ENCODE measurements at regions not wholly inside any gene's neighbourhood (a gene's known extent, or its start where the extent isn't known, plus 50 kb on each side); places are given as distances from the start of the nearest gene placed in this dataset.
"Not testable (repeated sequence)": the region's sequence is repeated elsewhere in the genome, so short reads cannot be mapped to it uniquely, and the experiment has no call there.

DNA sequence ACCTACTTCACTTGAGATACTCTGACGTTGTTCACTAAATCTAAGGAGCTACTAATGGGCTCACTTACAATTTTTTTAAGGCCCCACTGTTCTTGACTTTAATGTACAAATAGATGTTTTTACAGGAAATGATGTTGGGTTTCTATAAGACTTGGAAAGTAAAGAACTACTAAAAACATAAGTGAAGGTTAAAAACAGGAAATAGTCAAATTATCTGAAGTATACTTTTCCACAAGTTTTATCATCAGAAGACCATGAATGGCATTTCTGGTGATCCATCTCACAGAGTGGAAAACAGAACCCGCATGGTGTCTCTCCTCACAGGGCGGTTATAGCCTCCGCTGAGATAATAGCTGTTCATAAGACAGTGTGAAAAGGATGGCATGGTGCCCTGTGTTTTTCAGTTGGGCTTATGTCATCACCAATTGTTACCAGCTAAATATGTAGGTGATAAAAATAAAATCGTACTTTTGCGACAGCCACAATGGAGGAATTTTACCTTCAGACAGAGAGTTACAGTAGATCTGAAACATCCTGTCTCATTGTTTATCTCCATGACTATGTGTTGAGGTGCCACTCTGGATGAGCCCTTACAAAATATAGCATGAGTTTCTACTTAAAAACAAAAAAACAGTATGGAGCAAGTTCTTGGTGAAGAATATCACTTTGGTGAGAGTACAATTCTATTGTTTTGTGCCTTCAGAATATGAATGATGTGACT lies 462.4 kb downstream of the RAP2B start:
- DNase-seq: no peak

GRCh38 chr3:153625506-153625905 lies 463.5 kb downstream of the RAP2B start:
- no peak for DNase-seq

- DNase-seq: no peak
Measured at GRCh38 chr3:153626158-153626557, 464.1 kb downstream of the RAP2B start.

DNA sequence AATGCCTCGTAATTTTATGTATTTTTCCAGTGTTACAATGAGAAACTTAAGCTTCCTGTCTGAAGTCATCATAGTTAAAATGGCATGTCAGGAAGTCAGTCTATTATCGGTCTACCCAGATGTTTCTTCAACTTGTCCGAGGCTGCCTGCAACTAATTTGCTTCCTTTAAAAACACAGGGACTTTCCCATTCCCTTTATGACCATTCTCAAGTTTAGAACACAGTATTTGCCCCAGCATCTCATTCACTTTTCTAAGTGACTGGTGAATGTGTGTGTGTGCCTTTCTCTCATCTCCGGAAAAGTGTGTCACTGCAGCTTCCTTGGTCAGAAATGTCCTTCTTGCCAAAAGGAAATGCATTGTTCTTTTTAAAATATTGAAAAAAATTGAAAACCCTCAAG lies 466.6 kb downstream of the RAP2B start:
- no peak for DNase-seq

DNA sequence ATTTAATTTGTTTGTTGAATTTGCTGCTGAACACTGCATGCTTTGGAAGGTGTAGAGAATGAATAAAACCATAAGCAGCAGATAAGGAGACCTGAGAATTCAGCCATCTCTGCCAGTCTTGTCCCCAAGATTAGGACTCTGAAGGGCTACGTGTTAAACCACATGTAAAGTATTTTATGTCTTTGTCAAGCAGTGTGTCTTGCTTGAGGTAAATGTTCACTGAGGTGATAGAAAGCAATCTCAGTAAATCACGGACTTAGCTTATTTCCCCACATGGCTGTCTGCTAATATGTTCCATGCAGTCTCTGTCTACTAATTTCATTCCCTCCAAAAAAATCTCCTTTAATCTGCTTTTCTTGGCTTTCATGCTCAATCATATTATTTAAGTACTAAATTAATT lies 467.1 kb downstream of the RAP2B start:
- no peak for DNase-seq

DNA sequence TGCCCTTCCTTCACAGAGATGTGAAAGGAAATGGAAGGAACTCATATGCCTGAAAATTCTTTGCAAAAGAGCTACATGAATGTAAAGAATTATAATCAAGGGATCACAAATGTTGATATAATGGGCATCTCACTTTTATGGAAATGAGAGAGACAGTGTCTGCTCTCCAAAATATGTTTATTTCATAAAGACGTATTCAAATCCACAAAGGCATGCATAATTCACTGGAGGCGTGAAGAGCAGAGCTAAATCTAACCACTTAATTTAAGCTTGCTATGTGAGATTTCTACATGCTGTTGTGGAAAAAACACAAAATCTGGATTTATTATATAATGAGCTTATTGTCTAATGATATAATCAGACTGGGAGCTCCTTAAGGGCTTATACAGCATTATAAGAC lies 469.1 kb downstream of the RAP2B start:
- DNase-seq: no peak

- no peak for DNase-seq
Measured at GRCh38 chr3:153631664-153632063, 469.6 kb downstream of the RAP2B start.

DNA sequence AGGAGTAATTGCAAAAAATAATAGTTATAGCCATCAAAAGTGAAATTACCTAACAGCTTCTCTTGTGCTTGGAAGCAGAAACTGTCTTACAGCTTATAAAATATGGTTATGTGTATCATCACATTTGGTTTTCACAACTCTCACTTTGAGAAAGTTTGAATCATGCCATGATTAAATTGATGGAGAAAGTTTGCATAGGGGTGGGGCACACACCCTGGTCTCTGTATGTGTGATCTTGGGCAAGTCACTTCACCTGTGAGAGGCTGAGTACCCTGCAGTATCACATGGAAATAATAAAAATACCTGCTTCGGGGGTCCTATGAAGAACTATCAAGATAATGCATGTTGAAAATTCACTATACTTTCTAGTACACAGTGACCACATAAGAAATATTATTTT lies 471.4 kb downstream of the RAP2B start:
- no peak for DNase-seq

DNA sequence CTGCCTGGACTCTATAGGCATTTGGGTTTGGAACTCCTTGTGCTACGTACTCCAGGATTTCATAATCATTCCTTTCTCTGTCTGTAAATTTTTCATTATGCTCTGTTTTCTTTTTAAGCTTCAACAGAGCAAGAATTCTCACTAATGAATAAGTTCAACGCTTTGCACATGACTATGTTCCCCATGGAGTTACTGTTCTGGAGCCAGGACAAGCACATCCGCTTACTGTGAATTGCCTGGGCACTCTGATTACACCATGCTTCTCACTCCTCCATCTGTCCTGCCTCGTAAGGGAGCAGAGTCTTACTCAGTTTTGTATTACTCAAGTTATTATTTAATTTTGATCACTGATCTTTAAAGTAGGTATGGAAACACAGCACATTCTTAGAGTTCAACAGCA lies 472.7 kb downstream of the RAP2B start:
- DNase-seq: no peak

- DNase-seq: no peak
Measured at GRCh38 chr3:153639631-153640030, 477.6 kb downstream of the RAP2B start.

DNA sequence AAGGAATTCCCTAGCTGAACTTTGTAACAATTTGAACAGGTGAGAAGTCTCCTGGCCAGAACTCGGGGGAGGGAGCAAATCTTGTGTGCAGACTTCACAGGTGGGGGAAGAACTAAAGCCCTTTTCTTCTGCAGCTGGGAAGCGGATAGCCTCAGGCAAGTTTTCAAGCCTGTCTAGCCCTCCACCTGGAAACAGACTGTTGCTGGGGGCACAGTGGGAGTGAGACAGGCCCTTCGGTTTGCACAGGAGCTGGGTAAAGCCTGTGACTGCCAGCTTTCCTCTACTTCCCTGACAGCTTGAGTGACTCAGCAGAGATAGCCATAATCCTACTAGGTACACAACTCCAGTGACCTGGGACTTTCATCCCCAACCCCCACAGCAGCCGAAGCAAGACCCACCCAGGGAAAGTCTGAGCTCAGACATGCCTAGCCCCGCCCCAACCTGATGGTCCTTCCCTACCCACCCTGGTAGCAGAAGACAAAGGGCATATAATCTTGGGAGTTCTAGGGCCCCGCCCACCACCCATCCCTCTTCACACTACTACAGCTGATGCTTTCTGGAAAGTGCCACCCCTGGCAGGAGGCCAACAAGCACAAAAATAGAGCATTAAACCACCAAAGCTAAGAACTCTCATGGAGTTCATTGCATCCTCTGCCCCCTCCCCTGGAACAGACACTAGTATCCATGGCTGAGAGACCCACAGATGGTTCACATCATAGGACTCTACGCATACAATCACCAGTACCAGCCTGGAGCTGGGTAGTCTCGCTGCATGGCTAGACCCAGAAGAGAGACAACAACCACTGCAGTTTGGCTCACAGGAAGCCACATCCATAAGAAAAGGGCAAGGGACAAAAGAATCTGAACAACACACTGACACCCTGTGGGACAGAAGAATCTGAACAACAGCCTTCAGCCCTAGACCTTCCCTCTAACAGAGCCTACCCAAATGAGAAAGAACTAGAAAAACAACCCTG lies 479.0 kb downstream of the RAP2B start:
- no peak for DNase-seq

DNA sequence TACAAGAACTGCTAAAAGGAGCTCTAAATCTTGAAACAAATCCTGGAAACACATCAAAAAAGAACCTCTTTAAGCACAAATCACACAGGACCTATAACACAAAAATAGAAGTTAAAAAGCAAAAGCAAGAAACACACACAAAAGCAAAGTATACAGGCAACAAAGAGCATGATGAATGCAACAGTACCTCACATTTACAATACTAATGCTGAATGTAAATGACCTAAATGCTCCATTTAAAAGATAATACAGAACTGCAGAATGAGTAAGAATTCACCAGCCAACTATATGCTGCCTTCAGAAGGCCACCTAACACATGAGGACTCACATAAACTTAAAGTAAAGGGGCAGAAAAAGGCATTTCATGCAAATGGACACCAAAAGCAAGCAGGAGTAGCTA lies 478.6 kb upstream of the ARHGEF26 start:
- DNase-seq: not testable (repeated sequence)

GRCh38 chr3:153643471-153643870 lies 477.7 kb upstream of the ARHGEF26 start:
- DNase-seq: not testable (repeated sequence)

- DNase-seq: no peak
Measured at GRCh38 chr3:153649286-153649839, 471.8 kb upstream of the ARHGEF26 start.

- no peak for DNase-seq
Measured at GRCh38 chr3:153652076-153652475, 469.1 kb upstream of the ARHGEF26 start.

DNA sequence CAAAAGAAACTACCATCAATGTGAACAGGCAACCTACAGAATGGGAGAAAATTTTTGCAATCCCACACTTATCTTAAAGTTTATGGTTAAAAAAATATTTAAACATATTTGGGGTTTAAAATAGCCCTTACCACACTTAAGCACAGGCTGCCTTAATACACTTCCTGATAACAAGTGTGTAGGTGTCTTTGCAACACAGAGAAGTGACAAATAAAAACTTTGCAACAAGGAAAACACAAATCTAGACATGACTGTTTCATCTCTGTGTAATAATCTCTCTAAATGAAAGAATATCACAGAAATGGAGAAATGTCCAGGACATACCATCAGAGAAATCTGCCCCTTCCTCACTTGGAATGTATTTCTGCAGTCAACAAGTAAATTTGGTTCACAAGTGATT lies 464.1 kb upstream of the ARHGEF26 start:
- DNase-seq: no peak

GRCh38 chr3:153657461-153657860 lies 463.7 kb upstream of the ARHGEF26 start:
- no peak for DNase-seq

DNA sequence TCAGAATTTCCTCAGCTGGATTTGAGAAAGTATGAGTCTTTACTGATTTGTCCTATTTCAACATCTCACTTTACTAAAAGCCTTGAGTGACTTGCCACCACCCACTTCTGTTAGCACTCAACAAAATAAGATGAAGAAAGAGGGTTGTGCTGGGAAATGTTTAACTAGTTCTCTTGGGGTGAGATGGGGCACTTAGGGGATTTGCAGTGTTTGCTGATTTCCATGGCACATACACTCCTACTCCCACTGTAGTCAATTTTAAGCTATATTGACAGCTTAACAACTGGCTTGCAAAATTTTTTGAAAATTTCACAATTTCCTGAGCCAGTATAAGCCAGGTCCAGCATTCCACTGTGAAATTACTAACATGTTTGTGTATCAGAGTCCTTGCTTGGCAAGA lies 463.1 kb upstream of the ARHGEF26 start:
- no peak for DNase-seq

DNA sequence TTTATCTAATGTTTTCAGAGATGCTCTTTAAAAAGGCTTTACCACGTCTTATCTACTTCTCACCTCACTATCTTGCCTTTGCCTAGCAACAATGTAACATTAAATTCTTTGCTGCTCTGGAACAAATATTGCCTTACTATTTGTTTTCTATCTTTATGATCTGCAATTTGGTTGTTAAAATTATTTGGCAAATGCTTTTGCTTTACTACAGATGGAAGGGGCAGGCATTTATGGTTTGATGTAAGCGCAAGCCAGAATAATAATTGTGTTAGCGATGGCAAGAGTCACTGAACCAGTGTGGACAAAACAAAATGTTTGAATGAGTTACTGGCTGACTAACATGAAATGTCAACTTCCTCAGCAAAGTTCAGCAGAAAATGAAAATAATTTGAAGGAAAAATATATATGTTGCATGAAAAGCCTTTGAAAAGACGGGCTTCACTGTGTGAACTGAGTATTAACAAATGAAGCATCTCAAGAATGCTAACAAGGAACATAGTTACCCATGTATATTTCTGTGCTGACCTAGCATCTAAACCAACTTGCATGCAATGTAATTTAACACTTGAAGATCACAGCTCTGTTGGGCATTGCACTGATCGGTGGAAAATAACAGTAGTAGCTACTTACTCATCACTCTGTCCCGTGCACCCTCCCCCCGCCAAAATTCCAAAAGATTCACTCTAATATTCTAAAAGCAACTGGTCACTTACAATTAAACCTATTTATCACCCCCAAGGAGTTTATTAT lies 454.0 kb upstream of the ARHGEF26 start:
- no peak for DNase-seq

- no peak for DNase-seq
Measured at GRCh38 chr3:153669527-153669926, 451.7 kb upstream of the ARHGEF26 start.

DNA sequence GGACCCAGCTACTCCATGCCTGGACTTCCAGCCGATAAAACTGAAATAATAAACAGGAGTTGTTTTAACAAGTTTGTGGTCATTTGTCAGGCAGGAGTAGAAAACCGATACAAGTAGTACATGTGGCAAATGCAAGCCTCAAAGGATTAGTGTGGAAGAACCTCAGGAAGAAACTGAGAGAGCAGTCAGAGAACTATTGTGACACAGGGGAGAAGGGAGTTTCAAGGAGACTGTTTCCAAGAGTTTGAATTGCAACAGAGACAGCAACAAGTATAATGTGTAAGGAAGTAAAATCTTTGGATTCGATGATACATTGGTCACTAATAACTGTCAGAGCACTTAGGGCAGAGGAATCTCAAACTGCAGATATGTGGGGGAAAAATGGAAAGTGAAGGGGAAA lies 450.6 kb upstream of the ARHGEF26 start:
- DNase-seq: no peak

DNA sequence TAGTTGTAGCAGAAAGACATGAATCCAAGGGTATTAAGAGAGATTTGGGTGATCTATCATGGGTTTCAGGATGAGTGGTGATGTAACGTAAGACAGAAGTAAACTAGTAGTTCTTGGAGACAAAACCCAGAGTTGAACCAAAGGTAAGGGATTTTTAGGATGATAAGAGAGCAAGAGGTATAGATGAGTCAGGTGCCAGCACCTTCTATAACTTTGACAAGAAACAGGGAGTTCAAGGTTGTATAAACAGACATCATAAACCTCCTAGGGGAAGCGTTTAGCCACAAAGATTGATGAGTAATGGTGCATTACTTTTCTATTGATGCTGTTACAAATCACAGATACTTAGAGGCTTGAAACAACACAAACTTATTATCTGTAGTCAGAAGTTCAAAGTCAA lies 447.3 kb upstream of the ARHGEF26 start:
- DNase-seq: no peak

DNA sequence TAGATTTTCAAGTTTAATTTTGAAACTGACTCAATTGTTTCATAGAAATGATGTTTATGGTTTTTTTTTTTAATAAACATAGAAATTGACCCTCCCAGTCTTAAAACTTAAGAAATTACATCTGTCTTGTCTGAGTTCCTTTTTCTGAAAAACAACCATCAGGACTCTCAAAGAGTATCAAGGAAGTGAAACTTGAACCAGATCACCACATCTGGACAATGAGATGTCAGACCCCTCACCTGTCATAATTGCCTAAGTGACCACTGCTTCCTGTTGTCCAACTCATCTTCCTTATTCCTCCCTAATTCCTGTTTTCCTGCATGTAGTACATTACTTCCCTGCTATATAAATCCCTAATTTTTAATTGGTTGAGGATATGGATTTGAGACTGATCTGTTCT lies 441.5 kb upstream of the ARHGEF26 start:
- no peak for DNase-seq
